GM12865 (cell line): ENCODE measurements at regions not wholly inside any gene's neighbourhood (a gene's known extent, or its start where the extent isn't known, plus 50 kb on each side); places are given as distances from the start of the nearest gene placed in this dataset.
"Not testable (repeated sequence)": the region's sequence is repeated elsewhere in the genome, so short reads cannot be mapped to it uniquely, and the experiment has no call there.

ENCODE experiments used
- DNase-seq: peaks from one replicate; pipeline ENCODE4 v3.0.0; 2010; ENCODE audit warnings: low read depth
- H3K4me3 ChIP-seq: 2 replicates; pipeline ENCODE4 v1.5.1; 2011; ENCODE audit warnings: mild to moderate bottlenecking, low read depth, low read length, control low read depth

DNA sequence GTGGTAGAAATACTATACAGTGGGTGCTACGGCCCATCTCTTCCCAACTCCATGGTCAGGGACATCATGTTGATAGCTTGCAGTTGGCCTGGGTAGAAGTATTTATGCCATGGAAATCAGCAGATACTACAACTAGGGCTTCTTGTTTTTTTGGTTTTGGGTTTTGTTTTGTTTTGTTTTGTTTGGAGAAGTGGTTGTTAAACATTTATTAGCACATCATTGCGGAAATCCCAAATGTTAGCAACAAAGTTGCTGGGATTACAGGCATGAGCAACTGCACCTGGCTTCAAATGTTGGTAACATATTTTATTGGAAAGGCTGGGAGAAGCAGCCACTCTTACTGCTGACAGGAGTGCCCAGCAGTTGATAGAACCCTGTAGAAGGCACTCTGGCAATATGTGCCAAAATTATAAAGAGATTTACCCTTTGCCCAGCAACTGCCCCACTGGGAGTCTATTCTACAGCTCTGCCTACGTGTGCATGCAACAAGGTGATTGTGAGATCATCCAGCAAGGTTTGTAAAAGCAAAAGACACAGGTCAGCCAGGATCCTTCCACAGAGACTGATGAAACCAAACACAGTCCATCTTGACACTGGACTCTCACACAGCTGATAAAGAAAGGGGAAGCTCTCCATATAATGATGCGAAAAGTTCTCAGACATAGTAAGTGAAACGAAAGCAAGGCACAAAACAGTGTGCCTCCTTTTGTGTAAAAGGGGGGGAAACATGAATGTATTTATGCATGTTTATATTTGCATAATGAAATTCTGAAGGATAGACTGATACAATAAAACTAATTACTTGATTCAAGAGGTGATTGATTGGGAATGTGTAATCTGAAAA, 314.4 kb downstream of the ANAPC1 start:
- H3K4me3 ChIP-seq, DNase-seq: not testable (repeated sequence)

DNA sequence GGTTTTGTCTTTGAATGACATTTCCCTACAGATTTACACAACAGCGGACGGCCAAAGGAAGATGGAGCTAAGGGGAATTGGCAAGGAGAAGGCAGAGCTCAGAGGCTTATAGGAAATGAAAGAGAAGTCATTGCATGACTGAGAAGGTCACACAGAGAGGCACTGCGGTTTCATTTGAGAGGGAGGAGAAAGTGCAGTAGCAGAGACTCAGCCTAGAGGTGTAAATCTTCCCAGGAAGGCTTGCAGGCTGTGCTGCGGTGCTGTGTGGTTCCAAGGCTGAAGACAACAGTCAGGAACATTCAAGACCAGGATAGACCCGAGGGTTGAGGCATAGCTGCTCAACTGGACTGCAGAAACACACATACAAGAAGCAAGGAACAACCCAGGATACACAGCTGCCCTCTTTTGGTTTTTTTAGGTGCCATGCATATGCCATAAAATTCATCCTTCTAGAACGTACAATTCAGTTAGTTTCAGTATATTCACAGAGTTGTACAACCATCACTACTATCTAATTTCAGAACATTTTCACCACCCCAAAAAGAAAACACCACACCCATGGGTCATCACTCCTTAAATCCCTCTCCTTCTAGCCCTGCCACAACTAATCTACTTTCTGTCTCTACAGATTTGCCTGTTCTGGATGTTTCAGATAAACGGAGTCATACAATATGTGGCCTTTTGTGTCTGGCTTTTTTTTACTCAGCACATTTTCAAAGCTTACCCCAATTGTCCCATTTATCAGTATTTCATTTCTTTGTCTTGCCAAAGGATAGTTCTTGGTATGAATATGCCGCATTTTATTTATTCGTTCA, 313.5 kb downstream of the ANAPC1 start:
- not testable (repeated sequence) for H3K4me3 ChIP-seq, DNase-seq

DNA sequence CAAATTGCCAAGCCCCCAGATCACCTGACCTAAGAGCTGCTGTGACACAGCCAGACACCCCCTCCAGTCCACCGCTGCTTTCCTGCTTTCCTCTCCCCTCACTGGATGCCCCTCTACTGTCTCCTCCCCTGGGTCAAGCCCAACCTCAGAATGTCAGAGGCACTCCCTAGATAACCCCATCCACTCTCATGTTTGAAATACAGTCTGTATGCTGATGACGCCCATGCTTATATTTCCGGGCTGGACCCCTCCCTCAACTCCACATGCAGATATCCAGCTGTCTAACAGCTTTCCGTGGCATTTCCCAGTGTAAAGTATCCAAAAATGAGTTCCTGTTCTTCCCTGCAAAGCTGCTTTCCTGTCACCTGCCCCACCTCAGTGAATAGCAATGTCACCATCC, 309.2 kb downstream of the ANAPC1 start:
- DNase-seq, H3K4me3 ChIP-seq: not testable (repeated sequence)

DNA sequence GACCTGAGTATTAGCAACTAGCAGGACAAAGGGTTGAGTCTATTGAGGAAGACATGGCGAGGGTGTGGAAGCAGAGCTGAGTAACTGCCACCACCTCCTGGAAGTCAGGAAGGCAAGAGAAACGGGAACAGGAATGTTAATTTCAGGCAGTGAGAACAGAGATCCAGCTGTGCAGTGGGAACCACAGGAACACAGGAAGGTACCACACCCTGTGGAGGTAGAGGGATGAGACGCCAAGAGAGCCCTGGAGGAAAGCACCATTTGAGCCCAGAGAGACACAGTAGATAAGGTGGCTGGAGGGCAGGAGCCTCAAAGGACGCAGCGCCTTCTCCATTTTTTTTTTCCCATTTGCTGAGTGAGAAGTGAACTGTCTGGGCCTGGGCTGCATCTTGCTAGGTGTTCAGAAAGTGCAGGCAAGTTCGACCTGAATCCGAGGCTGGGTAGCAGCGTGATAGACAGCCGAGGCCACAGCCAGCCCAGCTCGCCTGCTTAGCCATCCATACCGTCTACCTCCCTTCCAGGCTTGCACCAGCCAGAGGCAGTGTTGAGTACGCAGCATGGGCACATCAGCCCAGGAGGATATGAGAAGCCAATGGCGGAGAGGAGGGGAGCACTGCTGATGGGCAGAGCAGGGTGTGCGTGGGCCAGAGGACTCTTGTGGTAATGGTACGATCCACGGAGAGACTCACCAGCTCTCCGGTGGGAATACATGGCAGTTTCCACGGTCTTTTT, 306.7 kb downstream of the ANAPC1 start:
- H3K4me3 ChIP-seq, DNase-seq: not testable (repeated sequence)

DNA sequence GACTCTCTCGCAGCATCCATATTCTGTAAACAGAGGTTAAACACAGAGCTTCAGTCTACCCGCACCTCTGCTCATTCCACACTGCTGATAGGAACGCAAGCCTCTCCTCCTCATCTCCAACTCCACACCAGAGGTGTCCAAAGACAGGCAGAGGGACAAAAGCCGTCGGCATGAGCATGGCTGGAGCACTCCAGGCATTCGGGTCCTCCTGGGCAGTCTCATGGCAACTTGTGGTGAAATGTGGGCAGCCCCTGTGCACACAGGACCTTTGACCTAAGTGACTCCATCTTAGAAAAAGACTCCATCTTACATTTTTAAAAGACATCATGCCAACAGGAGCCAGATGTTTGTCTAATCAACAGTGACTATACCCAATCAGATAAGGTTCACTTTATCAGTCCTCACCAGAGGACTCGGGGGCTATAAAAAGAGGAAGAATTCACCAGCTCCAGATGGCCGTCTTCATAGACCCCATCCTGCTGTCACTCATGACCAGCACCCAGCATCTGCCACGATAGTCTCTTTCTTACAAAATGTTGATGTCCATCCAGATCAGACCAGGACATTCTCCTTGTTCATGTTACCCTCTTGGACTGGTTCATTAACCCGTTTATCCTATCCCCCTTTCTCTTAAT, 304.4 kb downstream of the ANAPC1 start:
- not testable (repeated sequence) for DNase-seq

DNA sequence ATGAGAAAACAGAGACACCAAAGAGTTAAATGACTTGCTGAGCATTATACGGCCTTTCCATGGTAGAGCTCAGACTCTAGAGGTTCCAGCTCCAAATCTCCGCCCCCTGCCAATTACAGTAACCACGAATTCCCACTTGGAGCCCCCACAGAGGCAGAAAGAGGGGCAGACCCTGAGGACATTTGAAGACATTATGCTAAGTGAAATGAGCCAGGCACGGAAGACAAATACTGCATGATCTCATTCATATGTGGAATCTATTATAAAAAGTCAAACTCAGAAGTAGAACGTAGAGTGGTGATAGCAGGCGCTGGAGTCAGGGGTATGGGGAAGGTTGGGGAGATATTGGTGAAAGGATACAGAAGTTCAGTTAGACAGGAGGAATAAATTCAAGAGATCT, 303.4 kb downstream of the ANAPC1 start:
- DNase-seq, H3K4me3 ChIP-seq: not testable (repeated sequence)

More for the DNA sequence above, 304.4 kb downstream of the ANAPC1 start:
- not testable (repeated sequence) for H3K4me3 ChIP-seq

DNA sequence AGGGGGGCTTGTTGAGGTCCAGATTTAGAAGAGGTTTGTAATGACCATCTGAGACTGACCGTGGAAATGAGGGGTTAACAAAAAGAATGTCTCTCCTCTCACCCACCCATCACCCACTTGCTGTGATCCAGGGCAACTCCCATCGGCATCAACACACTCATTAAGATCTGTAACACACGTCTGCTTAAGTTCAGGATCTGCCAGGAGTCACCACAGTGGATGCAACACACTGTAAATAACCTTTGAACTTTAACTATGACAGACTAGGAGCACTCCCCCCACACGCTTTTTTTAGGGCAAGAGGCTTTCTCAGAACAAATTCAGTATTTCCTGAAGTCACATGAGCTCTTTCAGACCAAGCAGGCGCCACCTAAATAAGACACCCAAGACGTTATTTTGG, 301.9 kb downstream of the ANAPC1 start:
- H3K4me3 ChIP-seq, DNase-seq: not testable (repeated sequence)

DNA sequence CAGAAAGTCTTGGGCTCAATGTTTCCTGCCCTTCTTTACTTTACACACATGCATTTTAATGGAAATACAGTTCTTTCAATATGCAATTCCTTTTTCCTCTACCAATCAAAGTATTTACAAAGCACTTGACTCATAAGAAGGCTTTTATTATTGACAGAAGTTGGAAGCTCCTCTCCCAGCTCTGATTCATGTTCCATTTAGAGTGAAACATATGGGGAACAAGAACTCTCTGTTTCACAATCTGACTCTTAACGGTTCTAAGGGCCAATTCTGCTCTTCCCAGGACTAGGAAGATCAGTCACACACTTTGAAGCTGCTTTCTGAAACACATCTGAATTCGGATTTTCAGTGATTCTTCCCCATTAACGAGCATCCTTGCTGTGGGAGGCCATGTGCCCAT, 300.5 kb downstream of the ANAPC1 start:
- not testable (repeated sequence) for DNase-seq, H3K4me3 ChIP-seq

DNA sequence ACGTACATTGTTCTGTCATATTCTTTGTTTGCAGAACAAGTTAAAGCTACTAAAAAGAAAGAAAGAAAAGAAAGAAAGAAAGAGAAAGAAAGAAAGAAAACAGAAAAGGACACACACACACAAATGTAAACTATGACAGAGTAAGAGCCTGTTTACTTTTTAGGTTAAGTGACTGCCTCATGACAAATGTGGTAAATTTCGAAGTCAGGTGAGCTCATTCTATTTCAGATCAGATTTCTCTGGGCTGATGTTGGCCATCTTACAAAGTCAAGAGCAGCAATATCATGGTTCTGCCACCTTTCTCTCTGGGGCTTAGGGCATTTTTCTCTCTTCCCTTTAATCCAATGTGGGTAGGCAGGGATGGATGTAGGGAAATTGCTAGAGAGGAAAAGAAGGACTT, 299.5 kb downstream of the ANAPC1 start:
- not testable (repeated sequence) for DNase-seq, H3K4me3 ChIP-seq

DNA sequence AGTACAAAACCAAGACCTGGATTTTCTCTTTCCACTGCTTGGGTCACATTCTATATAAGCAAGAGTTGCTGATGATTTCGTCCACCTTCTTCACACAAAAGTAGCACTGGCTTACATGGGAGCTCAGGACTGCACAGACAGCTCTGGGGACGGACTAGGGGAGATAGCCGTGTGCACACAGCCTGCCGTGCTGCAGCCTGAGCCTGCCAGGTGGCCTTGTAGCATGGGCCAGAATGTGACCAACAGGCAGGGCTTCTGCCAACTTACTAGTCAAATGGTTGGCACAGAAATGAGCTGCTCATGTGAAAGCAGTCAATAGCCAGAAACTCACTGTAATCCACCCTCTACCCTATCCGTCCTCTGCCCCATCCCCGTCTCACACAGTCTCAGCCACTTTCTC, 299.0 kb downstream of the ANAPC1 start:
- not testable (repeated sequence) for DNase-seq, H3K4me3 ChIP-seq

DNA sequence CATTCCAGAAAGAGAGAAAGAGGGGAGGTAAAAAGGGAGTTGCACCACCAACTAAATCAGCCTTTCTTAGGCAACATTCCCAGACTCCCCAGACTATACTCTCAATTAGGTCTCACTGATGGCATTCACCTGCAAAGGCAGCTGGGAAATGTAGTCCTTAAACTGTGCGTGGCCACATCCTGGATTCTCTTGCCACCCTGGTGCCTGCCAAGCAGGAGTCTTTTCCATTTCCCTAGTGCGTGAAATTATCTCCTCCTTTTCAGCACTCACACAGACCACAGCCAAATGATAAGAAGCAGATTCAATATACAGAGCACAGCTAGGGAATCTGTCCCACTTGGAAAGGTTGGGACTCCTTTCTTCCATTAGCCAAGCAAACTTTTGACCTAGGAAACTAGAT, 298.0 kb downstream of the ANAPC1 start:
- not testable (repeated sequence) for H3K4me3 ChIP-seq, DNase-seq

DNA sequence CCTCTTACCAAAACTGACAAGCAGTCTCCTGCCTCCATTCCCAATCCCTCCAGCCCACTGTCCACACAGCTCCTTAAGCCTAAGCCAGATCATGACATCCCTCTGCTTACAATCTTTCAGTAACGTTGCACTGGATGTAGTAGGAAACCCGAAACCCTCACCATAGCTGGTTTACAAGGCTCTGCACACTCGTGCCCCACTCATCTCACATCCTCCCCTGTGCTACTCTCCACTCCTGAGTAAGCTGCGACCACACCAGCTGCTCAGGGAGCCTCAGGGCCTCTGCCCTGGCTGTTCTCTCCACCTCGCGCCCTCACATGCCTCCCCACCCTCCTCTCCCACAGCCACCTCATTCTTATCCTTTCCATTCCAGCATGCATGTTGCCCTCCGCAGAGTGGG, 288.9 kb downstream of the ANAPC1 start:
- not testable (repeated sequence) for H3K4me3 ChIP-seq, DNase-seq

DNA sequence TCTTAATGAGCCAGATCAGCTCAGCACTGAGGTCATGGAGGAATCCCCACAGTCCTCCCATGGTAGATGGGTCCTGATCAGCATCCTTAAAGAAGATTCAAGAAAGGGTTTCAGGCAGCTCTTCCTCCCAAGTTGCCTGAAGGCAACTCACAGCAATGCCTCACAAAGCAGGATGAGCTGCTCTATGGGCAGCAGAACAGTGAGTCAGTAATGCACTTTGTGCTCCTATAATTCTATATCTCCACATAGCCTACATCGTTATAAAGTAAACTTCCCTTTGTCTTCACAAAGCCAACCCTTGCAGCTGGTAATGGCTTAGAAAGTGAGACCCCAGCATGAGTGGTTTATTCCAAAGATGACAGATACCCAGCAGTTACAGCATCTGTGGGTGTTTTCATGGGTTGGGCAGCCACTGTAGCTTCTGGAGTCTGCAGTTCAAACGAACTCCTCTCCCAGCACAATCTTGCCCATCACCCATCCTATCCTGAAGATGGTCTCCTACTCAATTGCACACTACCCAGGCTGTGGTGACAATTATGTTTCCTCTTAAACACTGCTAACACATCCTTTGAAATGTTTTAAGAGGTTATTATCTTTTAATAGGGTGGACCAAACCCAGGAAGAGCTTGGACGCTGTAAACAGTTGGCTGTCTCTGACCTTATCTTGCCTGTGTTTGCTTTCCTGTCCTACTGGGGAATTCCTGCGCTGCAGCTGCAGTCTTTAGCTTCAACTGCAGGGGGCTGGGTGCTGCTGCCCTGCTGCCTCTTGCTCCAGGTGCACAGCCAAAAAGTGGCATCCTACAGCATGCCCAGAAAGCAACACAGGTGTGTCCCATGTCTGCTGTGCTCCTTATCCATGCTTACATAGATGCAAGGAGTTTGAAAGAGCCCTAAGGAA, 286.9 kb downstream of the ANAPC1 start:
- not testable (repeated sequence) for H3K4me3 ChIP-seq, DNase-seq

DNA sequence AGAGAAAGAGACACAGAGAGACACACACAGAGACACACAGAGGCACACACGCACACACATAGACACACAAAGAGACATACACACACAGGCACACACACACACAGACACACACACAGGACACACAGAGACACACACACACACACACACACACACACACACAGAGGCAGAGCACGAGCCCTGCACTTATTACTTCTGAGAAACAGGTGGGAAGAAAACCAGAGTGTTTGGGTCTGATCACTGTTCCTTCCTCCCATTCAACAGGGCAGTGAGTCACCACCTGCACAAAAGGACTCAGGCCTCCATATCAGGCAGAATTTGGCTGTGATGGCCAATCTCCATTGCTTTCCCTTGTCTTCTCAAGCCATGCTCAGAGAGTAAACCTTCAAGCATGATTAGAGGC, 285.0 kb downstream of the ANAPC1 start:
- not testable (repeated sequence) for DNase-seq, H3K4me3 ChIP-seq

DNA sequence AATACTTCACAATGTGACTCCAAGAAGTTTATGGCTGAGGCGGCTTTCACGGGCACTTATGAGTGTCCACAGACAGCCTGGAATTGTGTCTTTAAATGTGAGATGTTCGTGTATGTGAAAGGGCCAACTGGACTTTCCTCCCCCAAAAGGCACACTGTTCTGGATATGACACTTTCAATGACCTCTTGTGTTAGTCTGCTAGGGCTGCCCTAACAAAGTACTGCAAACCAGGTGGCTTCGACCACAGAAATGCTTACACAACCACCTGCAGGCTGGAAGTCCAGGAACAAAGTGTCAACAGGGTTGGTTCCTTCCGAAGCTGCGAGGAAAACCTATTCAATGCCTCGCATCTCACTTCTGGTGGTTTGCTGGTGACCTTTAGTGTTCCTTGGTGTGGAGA, 281.7 kb downstream of the ANAPC1 start:
- H3K4me3 ChIP-seq, DNase-seq: not testable (repeated sequence)

DNA sequence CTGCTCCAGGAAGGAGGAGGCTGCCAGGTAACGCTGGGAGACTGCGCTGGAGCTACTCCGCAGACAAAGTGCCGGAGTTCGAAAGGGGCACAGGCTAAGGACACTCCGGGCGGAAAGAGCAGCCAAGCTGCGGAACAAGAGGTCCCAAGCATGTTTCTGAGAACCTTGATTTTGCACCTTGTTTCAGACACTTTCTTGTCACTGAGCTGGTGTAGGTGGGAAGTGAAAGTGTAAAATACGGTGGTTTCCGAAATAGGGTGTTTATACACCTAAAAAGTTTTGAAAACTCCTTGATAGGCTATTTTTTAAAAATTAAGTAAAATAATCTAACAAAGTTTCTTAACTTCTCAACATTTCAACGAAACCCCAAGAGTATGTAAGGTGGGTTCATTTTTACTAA, 278.2 kb downstream of the ANAPC1 start:
- not testable (repeated sequence) for H3K4me3 ChIP-seq, DNase-seq

DNA sequence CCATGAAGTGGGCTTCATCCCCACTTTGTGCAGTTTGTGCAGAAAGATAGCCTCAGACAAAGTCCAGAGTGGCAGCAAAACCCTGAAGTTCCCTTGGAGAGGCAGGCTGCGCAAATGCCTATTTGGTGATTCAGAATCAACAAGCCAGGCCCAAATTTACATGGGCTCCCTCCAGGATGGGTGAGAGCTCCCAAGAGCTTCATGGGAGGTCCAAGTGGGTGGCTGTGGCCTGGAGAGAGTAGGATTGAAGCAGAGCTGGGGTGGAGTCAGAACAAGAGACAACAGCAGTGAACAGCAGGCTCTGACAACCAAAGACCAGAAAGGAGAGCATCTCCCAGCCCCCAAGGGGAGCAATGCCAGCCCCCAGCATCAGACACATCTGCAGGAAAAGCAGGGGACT, 277.4 kb downstream of the ANAPC1 start:
- H3K4me3 ChIP-seq, DNase-seq: not testable (repeated sequence)
